SK-N-MC (cell line): ENCODE measurements at regions not wholly inside any gene's neighbourhood (a gene's known extent, or its start where the extent isn't known, plus 50 kb on each side); places are given as distances from the start of the nearest gene placed in this dataset.

Experiments used
- EZH2 ChIP-seq: fragments of 200-600 bp; sonication (generic); IDR thresholded peaks from one replicate; pipeline ENCODE4 v1.6.1; 2017; ENCODE audit warnings: antibody characterized with exemption
- FOXP2 ChIP-seq: optimal IDR thresholded peaks from 2 replicates; pipeline ENCODE3; 2011; ENCODE audit warnings: mild to moderate bottlenecking, moderate library complexity; ENCODE audit not compliant: insufficient read depth; ENCODE audit errors: extremely low read length, control extremely low read depth
- POLR2AphosphoS5 ChIP-seq: IDR thresholded peaks from 2 replicates; pipeline ENCODE4 v1.6.1; 2012; ENCODE audit warnings: mild to moderate bottlenecking, low read depth, low read length, borderline replicate concordance

GRCh38 chr2:8477552-8478470, 204.0 kb upstream of the ID2 start:
- TF ChIP-seq POLR2AphosphoS5 (no peak), EZH2 (no peak), FOXP2 (no peak)
